AG08395 (cell line): ENCODE measurements at regions not wholly inside any gene's neighbourhood (a gene's known extent, or its start where the extent isn't known, plus 50 kb on each side); places are given as distances from the start of the nearest gene placed in this dataset.
A peak's percentile ranks its signal among the peaks of the same experiment; 100 is the strongest.

Source experiments
- DNase-seq: peaks from one replicate; pipeline ENCODE4 v3.0.0; 2012; ENCODE audit warnings: mixed read lengths, low spot score

GRCh38 chr5:135204151-135204600, 170.1 kb upstream of the PITX1 start:
- no peak for DNase-seq

GRCh38 chr5:135203593-135204036, 169.6 kb upstream of the PITX1 start:
- DNase-seq: no peak

GRCh38 chr5:135203019-135203418, 169.0 kb upstream of the PITX1 start:
- no peak for DNase-seq

- no peak for DNase-seq
Measured at GRCh38 chr5:135199919-135200318, 165.9 kb upstream of the PITX1 start.

- DNase-seq: no peak
Measured at GRCh38 chr5:135196483-135196882, 162.5 kb upstream of the PITX1 start.

- no peak for DNase-seq
Measured at GRCh38 chr5:135195270-135195608, 161.2 kb upstream of the PITX1 start.

- DNase-seq: peak; percentile 41
Measured at GRCh38 chr5:135194573-135195269, 160.7 kb upstream of the PITX1 start.

- no peak for DNase-seq
Measured at GRCh38 chr5:135194126-135194488, 160.1 kb upstream of the PITX1 start.

GRCh38 chr5:135193213-135194125, 159.4 kb upstream of the PITX1 start:
- peak; percentile 49 for DNase-seq

- no peak for DNase-seq
Measured at GRCh38 chr5:135192351-135192750, 158.3 kb upstream of the PITX1 start.

GRCh38 chr5:135191084-135191826, 157.2 kb upstream of the PITX1 start:
- DNase-seq: peak; percentile 66

GRCh38 chr5:135190416-135191083, 156.5 kb upstream of the PITX1 start:
- no peak for DNase-seq

- DNase-seq: no peak
Measured at GRCh38 chr5:135189024-135189423, 155.0 kb upstream of the PITX1 start.

- no peak for DNase-seq
Measured at GRCh38 chr5:135188233-135188914, 154.3 kb upstream of the PITX1 start.

- DNase-seq: no peak
Measured at GRCh38 chr5:135186662-135187522, 152.9 kb upstream of the PITX1 start.

- peak; percentile 62 for DNase-seq
Measured at GRCh38 chr5:135185481-135186065, 151.5 kb upstream of the PITX1 start.

- DNase-seq: no peak
Measured at GRCh38 chr5:135184646-135185045, 150.6 kb upstream of the PITX1 start.

GRCh38 chr5:135183464-135183863, 149.4 kb upstream of the PITX1 start:
- DNase-seq: no peak

GRCh38 chr5:135182675-135183074, 148.6 kb upstream of the PITX1 start:
- DNase-seq: no peak

- DNase-seq: no peak
Measured at GRCh38 chr5:135181653-135182052, 147.6 kb upstream of the PITX1 start.
